ENCODE measurements at regions not wholly inside any gene's neighbourhood (a gene's known extent, or its start where the extent isn't known, plus 50 kb on each side); places are given as distances from the start of the nearest gene placed in this dataset.

GRCh38 chr9:529731-530130 is 311.8 kb upstream of the DMRT1 start:
- Mint-ChIP-seq H3K27me3 (ENCODE audit: insufficient read depth, low read depth, poor library complexity) (peaks cover under 1% of the 10 kb centered on the region), H3K4me3 (no peak overlapping the region), H3K36me3 (ENCODE audit: low read depth) (no peaks in the 10 kb centered on the region), H3K9me3 (no peaks in the 10 kb centered on the region), H3K4me1 (peaks cover 37% of the 10 kb centered on the region), H3K27ac (no peak overlapping the region)
- H2AFZ ChIP-seq = no peak overlapping the region
- no peaks in the 10 kb centered on the region for H3K9me2 ChIP-seq (ENCODE audit: insufficient read depth)
- no peak overlapping the region for H3K4me2 ChIP-seq
- no peak for TF ChIP-seq ZNF462 (CRISPR knock-in tag; IDR thresholded peaks at IDR 0.05)
- TF ChIP-seq CREB1 (CRISPR knock-in tag; IDR thresholded peaks at IDR 0.05; ENCODE audit: low read depth) = no peak
- TF ChIP-seq REST (IDR thresholded peaks at IDR 0.05; ENCODE audit: unreplicated experiment) = no peak
- TF ChIP-seq EZH2phosphoT487 (IDR thresholded peaks at IDR 0.05; ENCODE audit: unreplicated experiment) = no peak
- TF ChIP-seq POLR2AphosphoS5 (IDR thresholded peaks at IDR 0.05; ENCODE audit: low read depth) = no peak
- no peak for TF ChIP-seq STAT1 (IDR thresholded peaks at IDR 0.05; ENCODE audit: unreplicated experiment)
- TF ChIP-seq ZNF114 (CRISPR knock-in tag; IDR thresholded peaks at IDR 0.05) = no peak
- no peak for TF ChIP-seq ZNF331 (CRISPR knock-in tag; IDR thresholded peaks at IDR 0.05; ENCODE audit: low read depth)
- no peak for TF ChIP-seq CTCF (conservative IDR thresholded peaks at IDR 0.05; ENCODE audit: low read depth in 2 of 2)
- TF ChIP-seq, protein P1, sequence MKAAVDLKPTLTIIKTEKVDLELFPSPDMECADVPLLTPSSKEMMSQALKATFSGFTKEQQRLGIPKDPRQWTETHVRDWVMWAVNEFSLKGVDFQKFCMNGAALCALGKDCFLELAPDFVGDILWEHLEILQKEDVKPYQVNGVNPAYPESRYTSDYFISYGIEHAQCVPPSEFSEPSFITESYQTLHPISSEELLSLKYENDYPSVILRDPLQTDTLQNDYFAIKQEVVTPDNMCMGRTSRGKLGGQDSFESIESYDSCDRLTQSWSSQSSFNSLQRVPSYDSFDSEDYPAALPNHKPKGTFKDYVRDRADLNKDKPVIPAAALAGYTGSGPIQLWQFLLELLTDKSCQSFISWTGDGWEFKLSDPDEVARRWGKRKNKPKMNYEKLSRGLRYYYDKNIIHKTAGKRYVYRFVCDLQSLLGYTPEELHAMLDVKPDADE (IDR thresholded peaks at IDR 0.05) = no peak
- TF ChIP-seq EZH2 (IDR thresholded peaks at IDR 0.05; ENCODE audit: low read depth, unreplicated experiment) = no peak
- TF ChIP-seq NANOG (IDR thresholded peaks at IDR 0.05; ENCODE audit: borderline replicate concordance) = no peak
- TF ChIP-seq JUNB (IDR thresholded peaks at IDR 0.05; ENCODE audit: unreplicated experiment) = no peak
- H3K36me3 ChIP-seq (ENCODE audit: insufficient read depth) = no peaks in the 10 kb centered on the region
- DNase-seq (ENCODE audit: low spot score) (no peak), ATAC-seq (no peak)
- no peak overlapping the region for H3K4me3 ChIP-seq
- H3K79me2 ChIP-seq (replicated peaks; ENCODE audit: insufficient read depth) = peaks cover 98% of the 10 kb centered on the region
- peaks cover 37% of the 10 kb centered on the region for H3K4me1 ChIP-seq (ENCODE audit: insufficient read depth)
- peaks cover 55% of the 10 kb centered on the region for H4K20me1 ChIP-seq (replicated peaks; ENCODE audit: insufficient read depth)
- H3K27ac ChIP-seq (ENCODE audit: low read depth) = no peak overlapping the region
- H3F3A ChIP-seq (replicated peaks; ENCODE audit: low read depth) = no peaks in the 10 kb centered on the region
- H3K27me3 ChIP-seq (ENCODE audit: insufficient read depth) = no peaks in the 10 kb centered on the region

All from GM23338 (cell line).